ENCODE measurements at regions not wholly inside any gene's neighbourhood (a gene's known extent, or its start where the extent isn't known, plus 50 kb on each side); places are given as distances from the start of the nearest gene placed in this dataset.

DNA sequence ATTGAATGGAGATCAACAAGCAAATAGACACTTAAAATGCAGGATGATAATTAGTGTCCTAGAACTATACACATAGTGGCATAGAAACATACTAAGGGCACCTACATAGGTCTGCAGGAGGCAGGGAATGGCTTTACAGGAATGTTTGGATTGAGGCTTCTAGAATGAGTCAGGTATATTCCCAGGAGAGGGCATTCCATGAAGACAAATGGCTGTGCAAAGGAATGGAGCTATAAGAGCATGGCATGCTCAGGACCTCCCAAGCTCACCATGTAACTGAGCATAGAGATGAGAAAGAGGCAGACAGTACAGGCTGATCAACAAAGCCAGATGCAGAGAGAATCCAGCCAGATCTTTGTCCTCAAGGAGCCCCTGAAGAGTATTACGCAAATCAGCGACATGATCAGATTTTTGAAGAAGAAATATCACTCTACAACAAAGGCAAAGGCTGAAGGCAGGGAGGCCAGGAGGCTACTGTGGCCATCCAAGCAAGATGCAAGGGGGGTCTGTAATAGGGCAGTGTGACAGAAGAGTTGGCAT lies 211.1 kb upstream of the MTNR1B start:
- TF ChIP-seq, protein P1, sequence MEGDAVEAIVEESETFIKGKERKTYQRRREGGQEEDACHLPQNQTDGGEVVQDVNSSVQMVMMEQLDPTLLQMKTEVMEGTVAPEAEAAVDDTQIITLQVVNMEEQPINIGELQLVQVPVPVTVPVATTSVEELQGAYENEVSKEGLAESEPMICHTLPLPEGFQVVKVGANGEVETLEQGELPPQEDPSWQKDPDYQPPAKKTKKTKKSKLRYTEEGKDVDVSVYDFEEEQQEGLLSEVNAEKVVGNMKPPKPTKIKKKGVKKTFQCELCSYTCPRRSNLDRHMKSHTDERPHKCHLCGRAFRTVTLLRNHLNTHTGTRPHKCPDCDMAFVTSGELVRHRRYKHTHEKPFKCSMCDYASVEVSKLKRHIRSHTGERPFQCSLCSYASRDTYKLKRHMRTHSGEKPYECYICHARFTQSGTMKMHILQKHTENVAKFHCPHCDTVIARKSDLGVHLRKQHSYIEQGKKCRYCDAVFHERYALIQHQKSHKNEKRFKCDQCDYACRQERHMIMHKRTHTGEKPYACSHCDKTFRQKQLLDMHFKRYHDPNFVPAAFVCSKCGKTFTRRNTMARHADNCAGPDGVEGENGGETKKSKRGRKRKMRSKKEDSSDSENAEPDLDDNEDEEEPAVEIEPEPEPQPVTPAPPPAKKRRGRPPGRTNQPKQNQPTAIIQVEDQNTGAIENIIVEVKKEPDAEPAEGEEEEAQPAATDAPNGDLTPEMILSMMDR (IDR thresholded peaks at IDR 0.05) = no peak
- TF ChIP-seq ZFX (IDR thresholded peaks at IDR 0.05; ENCODE audit: borderline replicate concordance) = no peak
